HFFc6 (cell line): ENCODE measurements at regions not wholly inside any gene's neighbourhood (a gene's known extent, or its start where the extent isn't known, plus 50 kb on each side); places are given as distances from the start of the nearest gene placed in this dataset.

Experiments used
- DNase-seq: peaks from one replicate; pipeline ENCODE4 v3.0.0-alpha.2; 2018
- H3K27ac Mint-ChIP-seq: 2 replicates; pipeline ENCODE4 v1.8.0; 2020; ENCODE audit warnings: mild to moderate bottlenecking, mixed read lengths
- H3K27me3 Mint-ChIP-seq: 2 replicates; pipeline ENCODE4 v1.8.0; 2021; ENCODE audit warnings: mild to moderate bottlenecking, moderate library complexity, mixed read lengths; ENCODE audit not compliant: insufficient read depth
- H3K36me3 Mint-ChIP-seq: 2 replicates; pipeline ENCODE4 v1.8.0; 2021; ENCODE audit warnings: low read depth, mixed read lengths
- H3K4me1 Mint-ChIP-seq: 2 replicates; pipeline ENCODE4 v1.8.0; 2020; ENCODE audit warnings: low read depth, mixed read lengths
- H3K4me3 Mint-ChIP-seq: 2 replicates; pipeline ENCODE4 v1.8.0; 2020; ENCODE audit warnings: mild to moderate bottlenecking, moderate library complexity, mixed read lengths
- H3K9me3 Mint-ChIP-seq: 2 replicates; pipeline ENCODE4 v1.8.0; 2020; ENCODE audit warnings: mild to moderate bottlenecking, mixed read lengths
- CTCF ChIP-seq: fragments of 200-600 bp; sonication (generic); IDR thresholded peaks from 2 replicates; pipeline ENCODE4 v1.5.0; 2021; ENCODE audit warnings: antibody characterized with exemption, mild to moderate bottlenecking

- Mint-ChIP-seq H3K4me1 (peaks cover 31% of the 10 kb centered on the region), H3K27ac (no peak overlapping the region), H3K9me3 (no peaks in the 10 kb centered on the region), H3K36me3 (no peaks in the 10 kb centered on the region), H3K27me3 (0 out of 2 replicates have a peak, but pooled peaks cover 4% of the 10 kb centered on the region), H3K4me3 (no peak overlapping the region)
- DNase-seq = no peak
- TF ChIP-seq CTCF = no peak
These were observed 269.0 kb downstream of the KTN1 start for GRCh38 chr14:55848964-55849363.

GRCh38 chr14:55849833-55850232 lies 268.4 kb upstream of the PELI2 start:
- Mint-ChIP-seq H3K27me3 (0 out of 2 replicates have a peak, but pooled peaks cover 4% of the 10 kb centered on the region), H3K27ac (no peak overlapping the region), H3K9me3 (no peaks in the 10 kb centered on the region), H3K36me3 (no peaks in the 10 kb centered on the region), H3K4me1 (peaks cover 31% of the 10 kb centered on the region), H3K4me3 (no peak overlapping the region)
- no peak for TF ChIP-seq CTCF
- DNase-seq = no peak

GRCh38 chr14:55850825-55851241 lies 267.4 kb upstream of the PELI2 start:
- no peaks in the 10 kb centered on the region for H3K36me3 Mint-ChIP-seq
- no peaks in the 10 kb centered on the region for H3K9me3 Mint-ChIP-seq
- H3K27ac Mint-ChIP-seq = no peak overlapping the region

GRCh38 chr14:55851301-55851700 lies 266.9 kb upstream of the PELI2 start:
- H3K27me3 Mint-ChIP-seq = 0 out of 2 replicates have a peak, but pooled peaks cover 4% of the 10 kb centered on the region
- DNase-seq = no peak
- no peaks in the 10 kb centered on the region for H3K36me3 Mint-ChIP-seq
- peaks cover 29% of the 10 kb centered on the region for H3K4me1 Mint-ChIP-seq
- H3K4me3 Mint-ChIP-seq = no peak overlapping the region
- TF ChIP-seq CTCF = no peak
- H3K27ac Mint-ChIP-seq = no peak overlapping the region
- no peaks in the 10 kb centered on the region for H3K9me3 Mint-ChIP-seq

More at GRCh38 chr14:55850825-55851241, 267.4 kb upstream of the PELI2 start:
- Mint-ChIP-seq H3K27me3 (0 out of 2 replicates have a peak, but pooled peaks cover 4% of the 10 kb centered on the region), H3K4me1 (peaks cover 31% of the 10 kb centered on the region), H3K4me3 (no peak overlapping the region)
- no peak for DNase-seq
- no peak for TF ChIP-seq CTCF

- H3K27me3 Mint-ChIP-seq = 0 out of 2 replicates have a peak, but pooled peaks cover 4% of the 10 kb centered on the region
- no peak overlapping the region for H3K27ac Mint-ChIP-seq
- no peak for TF ChIP-seq CTCF
- no peaks in the 10 kb centered on the region for H3K9me3 Mint-ChIP-seq
- no peaks in the 10 kb centered on the region for H3K36me3 Mint-ChIP-seq
- DNase-seq = no peak
- peaks cover 22% of the 10 kb centered on the region for H3K4me1 Mint-ChIP-seq
- no peak overlapping the region for H3K4me3 Mint-ChIP-seq
These were observed 266.2 kb upstream of the PELI2 start for GRCh38 chr14:55851961-55852360.

DNA sequence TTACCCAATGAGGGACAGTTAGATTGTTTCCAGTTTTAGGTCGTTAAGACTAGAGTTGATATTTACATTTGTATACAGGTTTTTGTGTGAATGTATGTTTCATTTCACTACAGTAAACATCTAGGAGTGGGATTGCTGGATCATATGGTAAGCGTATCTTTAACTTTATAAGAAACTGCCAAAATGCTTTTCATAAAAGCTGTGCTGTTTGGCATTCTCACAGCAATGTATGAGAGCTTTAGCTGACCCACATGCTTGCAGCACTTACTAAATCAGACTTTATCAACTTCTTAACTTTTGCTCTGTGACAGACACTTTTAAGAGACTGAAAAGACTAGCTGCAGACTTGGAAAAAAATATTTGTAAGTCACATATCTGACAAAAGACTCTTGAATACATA lies 262.5 kb upstream of the PELI2 start:
- H3K4me3 Mint-ChIP-seq = no peak overlapping the region
- no peaks in the 10 kb centered on the region for H3K36me3 Mint-ChIP-seq
- 0 out of 2 replicates have a peak, but pooled peaks cover 3% of the 10 kb centered on the region for H3K27me3 Mint-ChIP-seq
- no peak overlapping the region for H3K27ac Mint-ChIP-seq
- no peak for DNase-seq
- peaks cover 6% of the 10 kb centered on the region for H3K4me1 Mint-ChIP-seq
- TF ChIP-seq CTCF = no peak
- H3K9me3 Mint-ChIP-seq = peaks cover 8% of the 10 kb centered on the region
